Cerebellar nuclear complex (tissue), 1 donor: ENCODE measurements at regions not wholly inside any gene's neighbourhood (a gene's known extent, or its start where the extent isn't known, plus 50 kb on each side); places are given as distances from the start of the nearest gene placed in this dataset.

Experiments used
- DNase-seq, 2 experiments: peaks; one replicate each; lab custom pipeline; 2025; lab: John Stamatoyannopoulos, UW

- DNase-seq = no peak
Measured at GRCh38 chr12:114769634-114770033, 85.7 kb upstream of the TBX3 start.

GRCh38 chr12:114767906-114768722 is 84.1 kb upstream of the TBX3 start:
- DNase-seq = no peak

- no peak for DNase-seq
Measured at GRCh38 chr12:114767084-114767760, 83.2 kb upstream of the TBX3 start.

- no peak for DNase-seq
Measured at GRCh38 chr12:114765960-114766691, 82.2 kb upstream of the TBX3 start.

- DNase-seq = no peak
Measured at GRCh38 chr12:114764510-114764909, 80.5 kb upstream of the TBX3 start.

GRCh38 chr12:114762490-114763110 is 78.6 kb upstream of the TBX3 start:
- DNase-seq = no peak

- no peak for DNase-seq
Measured at GRCh38 chr12:114760151-114760877, 76.3 kb upstream of the TBX3 start.

- DNase-seq = no peak
Measured at GRCh38 chr12:114759635-114760034, 75.7 kb upstream of the TBX3 start.

- no peak for DNase-seq
Measured at GRCh38 chr12:114757684-114758325, 73.8 kb upstream of the TBX3 start.

- no peak for DNase-seq
Measured at GRCh38 chr12:114752217-114752616, 68.2 kb upstream of the TBX3 start.

- DNase-seq = no peak
Measured at GRCh38 chr12:114751712-114752111, 67.7 kb upstream of the TBX3 start.

GRCh38 chr12:114750917-114751316 is 66.9 kb upstream of the TBX3 start:
- no peak for DNase-seq

- no peak for DNase-seq
Measured at GRCh38 chr12:114749065-114749464, 65.1 kb upstream of the TBX3 start.

GRCh38 chr12:114747012-114747858 is 63.3 kb upstream of the TBX3 start:
- DNase-seq = no peak

GRCh38 chr12:114746297-114747011 is 62.5 kb upstream of the TBX3 start:
- DNase-seq = no peak

GRCh38 chr12:114744691-114745090 is 60.7 kb upstream of the TBX3 start:
- DNase-seq = no peak

GRCh38 chr12:114744285-114744684 is 60.3 kb upstream of the TBX3 start:
- DNase-seq = no peak

GRCh38 chr12:114743799-114744198 is 59.8 kb upstream of the TBX3 start:
- no peak for DNase-seq

GRCh38 chr12:114743289-114743688 is 59.3 kb upstream of the TBX3 start:
- no peak for DNase-seq

- DNase-seq = no peak
Measured at GRCh38 chr12:114742363-114742762, 58.4 kb upstream of the TBX3 start.
